ENCODE measurements at regions not wholly inside any gene's neighbourhood (a gene's known extent, or its start where the extent isn't known, plus 50 kb on each side); places are given as distances from the start of the nearest gene placed in this dataset.

DNA sequence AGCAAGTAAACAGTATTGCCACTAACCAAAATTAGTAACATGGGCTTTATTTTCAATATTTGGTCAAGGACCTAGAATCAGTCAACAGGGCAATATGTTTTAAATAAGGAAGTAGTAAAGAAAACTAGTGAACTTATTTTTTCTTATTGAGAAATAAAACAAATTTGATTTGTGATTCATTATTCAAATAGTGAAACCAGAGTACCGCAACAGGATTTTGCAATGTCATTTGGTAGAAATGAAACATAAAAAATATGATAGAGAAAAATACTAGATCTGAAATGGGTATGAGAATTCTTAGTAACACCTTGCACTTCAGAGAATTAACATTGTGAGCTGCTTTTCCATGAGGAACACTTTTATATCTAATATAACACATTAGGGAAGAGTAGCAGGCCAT, 291.8 kb upstream of the GBE1 start:
- no peak for TF ChIP-seq CTCF (IDR thresholded peaks at IDR 0.05)
- Mint-ChIP-seq H3K36me3 (ENCODE audit: low read depth) (no peaks in the 10 kb centered on the region), H3K9me3 (no peaks in the 10 kb centered on the region), H3K4me3 (no peak overlapping the region), H3K4me1 (no peaks in the 10 kb centered on the region), H3K27me3 (no peaks in the 10 kb centered on the region), H3K27ac (no peak overlapping the region)
- ChIA-PET CTCF (no interaction called here), POLR2A (no interaction called here)
- ATAC-seq (ENCODE audit: low read depth) (no peak), DNase-seq (no peak)
- intact Hi-C loops (cut with micrococcal nuclease): no loop called here

DNA sequence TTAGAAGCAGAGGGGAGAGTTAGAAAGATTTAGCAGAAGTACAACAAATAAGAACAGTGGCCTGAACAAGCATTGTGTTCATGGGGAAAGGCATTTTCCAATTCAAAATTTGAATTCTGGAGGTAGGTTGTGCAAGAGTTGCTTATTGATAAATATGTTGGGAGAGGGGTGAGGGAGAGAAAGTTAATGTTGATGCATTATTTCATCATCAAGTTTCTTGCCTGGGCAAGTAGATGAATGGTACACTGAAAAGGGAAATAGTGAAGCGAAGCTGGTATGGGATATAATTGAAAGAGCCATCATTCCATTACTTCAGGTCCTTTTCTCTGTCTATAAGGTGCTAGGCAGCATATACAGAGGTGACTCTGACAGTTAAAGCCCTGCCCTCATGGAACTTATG, 288.9 kb upstream of the GBE1 start:
- ChIA-PET POLR2A (no interaction called here), CTCF (no interaction called here)
- no peaks in the 10 kb centered on the region for H3K36me3 Mint-ChIP-seq (ENCODE audit: low read depth)
- intact Hi-C loops (cut with micrococcal nuclease): no loop called here
- H3K27ac Mint-ChIP-seq: no peak overlapping the region
- H3K4me1 Mint-ChIP-seq: no peaks in the 10 kb centered on the region
- TF ChIP-seq CTCF (IDR thresholded peaks at IDR 0.05): no peak
- H3K9me3 Mint-ChIP-seq: no peaks in the 10 kb centered on the region
- H3K27me3 Mint-ChIP-seq: no peaks in the 10 kb centered on the region
- no peak for DNase-seq
- no peak overlapping the region for H3K4me3 Mint-ChIP-seq
- ATAC-seq (ENCODE audit: low read depth): no peak

DNA sequence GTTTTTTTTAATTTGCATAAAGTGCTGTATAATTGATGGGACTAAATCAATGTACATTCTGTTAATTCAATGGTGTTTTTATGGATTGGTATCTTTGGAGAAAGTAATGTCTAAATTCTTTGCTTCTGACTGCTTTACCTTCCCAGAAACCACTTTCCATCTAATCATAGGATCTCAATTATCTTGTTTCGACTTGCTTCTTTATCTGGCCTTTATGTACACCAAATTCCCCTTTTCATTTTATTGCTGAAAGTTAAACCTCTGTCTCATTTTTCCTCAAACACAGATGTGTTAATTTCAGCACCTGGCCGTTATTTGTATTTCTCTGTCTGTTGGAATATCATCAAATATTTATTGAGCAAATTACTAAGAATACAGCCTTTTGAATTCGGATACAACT, 287.3 kb upstream of the GBE1 start:
- H3K9me3 Mint-ChIP-seq: no peaks in the 10 kb centered on the region
- no peaks in the 10 kb centered on the region for H3K27me3 Mint-ChIP-seq
- CTCF ChIA-PET: no interaction called here
- no peak overlapping the region for H3K27ac Mint-ChIP-seq
- no peak for TF ChIP-seq CTCF (IDR thresholded peaks at IDR 0.05)
- DNase-seq (no peak), ATAC-seq (ENCODE audit: low read depth) (no peak)
- intact Hi-C loops (cut with micrococcal nuclease): no loop called here
- H3K4me3 Mint-ChIP-seq: no peak overlapping the region
- no peaks in the 10 kb centered on the region for H3K4me1 Mint-ChIP-seq
- no peaks in the 10 kb centered on the region for H3K36me3 Mint-ChIP-seq (ENCODE audit: low read depth)
- POLR2A ChIA-PET: no interaction called here

- ATAC-seq (ENCODE audit: low read depth) (no peak), DNase-seq (no peak)
- H3K27me3 Mint-ChIP-seq: no peaks in the 10 kb centered on the region
- H3K27ac Mint-ChIP-seq: no peak overlapping the region
- intact Hi-C loops (cut with micrococcal nuclease): no loop called here
- no peaks in the 10 kb centered on the region for H3K36me3 Mint-ChIP-seq (ENCODE audit: low read depth)
- H3K4me3 Mint-ChIP-seq: no peak overlapping the region
- CTCF ChIA-PET: no interaction called here
- POLR2A ChIA-PET: no interaction called here
- no peak for TF ChIP-seq CTCF (IDR thresholded peaks at IDR 0.05)
- no peaks in the 10 kb centered on the region for H3K4me1 Mint-ChIP-seq
- H3K9me3 Mint-ChIP-seq: no peaks in the 10 kb centered on the region
Observed at GRCh38 chr3:82044930-82045705, 283.7 kb upstream of the GBE1 start.

DNA sequence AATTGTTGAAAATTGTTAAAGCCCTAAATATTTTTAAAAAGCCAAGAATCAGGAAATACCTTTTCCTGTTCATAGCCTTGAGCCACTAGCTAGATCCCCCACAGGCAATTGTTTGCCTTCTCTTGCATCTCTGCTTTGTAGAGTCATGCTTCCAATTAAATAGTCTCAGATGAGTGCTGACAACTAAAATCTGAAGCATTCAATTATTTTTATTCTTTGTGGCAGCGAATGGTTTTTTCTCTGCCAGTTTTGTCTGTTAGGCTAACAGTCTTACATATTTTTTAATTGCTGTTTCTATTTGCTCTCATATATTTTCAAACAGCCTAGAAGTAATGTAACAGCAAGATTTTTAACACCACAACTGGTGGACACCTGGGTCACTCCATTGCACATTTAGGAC, 277.1 kb upstream of the GBE1 start:
- no peaks in the 10 kb centered on the region for H3K4me1 Mint-ChIP-seq
- no peaks in the 10 kb centered on the region for H3K9me3 Mint-ChIP-seq
- ChIA-PET CTCF (no interaction called here), POLR2A (no interaction called here)
- H3K27ac Mint-ChIP-seq: no peak overlapping the region
- intact Hi-C loops (cut with micrococcal nuclease): no loop called here
- TF ChIP-seq CTCF (IDR thresholded peaks at IDR 0.05): no peak
- ATAC-seq (ENCODE audit: low read depth) (no peak), DNase-seq (no peak)
- H3K27me3 Mint-ChIP-seq: no peaks in the 10 kb centered on the region
- H3K36me3 Mint-ChIP-seq (ENCODE audit: low read depth): no peaks in the 10 kb centered on the region
- no peak overlapping the region for H3K4me3 Mint-ChIP-seq

Data from activated B cell treated with CpG ODN at 0.5 μM for 24 hours (primary cell).